HepG2 (cell line): ENCODE measurements at regions not wholly inside any gene's neighbourhood (a gene's known extent, or its start where the extent isn't known, plus 50 kb on each side); places are given as distances from the start of the nearest gene placed in this dataset.

Source experiments
- ATAC-seq: fragments of 200-7000 bp; cut with Tn5 transposase; 3 replicates; pipeline ENCODE4 v1.9.1; 2020; ENCODE audit warnings: mild to moderate bottlenecking, moderate library complexity
- BruUV-seq: library from RNA; stranded (reverse); fragments of 400-500 nt; replicated peaks from 2 replicates; lab custom pipeline; 2021; lab: Mats Ljungman, UMichigan
- CTCF ChIA-PET: fragments of 300-600 bp; formaldehyde crosslinking; extraction: SDS; loops from one replicate; lab custom pipeline; 2021; ENCODE audit warnings: low total read pairs, inconsistent platforms, low intra/inter-chr PET ratio; lab: Yijun Ruan, JAX
- POLR2A ChIA-PET: fragments of 350-600 bp; sonication (Branson Sonifier 250); formaldehyde crosslinking; loops from one replicate; lab custom pipeline; 2020; ENCODE audit warnings: antibody characterized with exemption, inconsistent platforms; lab: Yijun Ruan, JAX
- DNase-seq: peaks from one replicate; pipeline ENCODE4 v3.0.0-alpha.2; 2015; ENCODE audit warnings: low spot score
- FAIRE-seq: peaks from 3 replicates; lab custom pipeline; 2011; peaks lifted over from hg19 to GRCh38; lab: Jason Lieb, UNC
- H2AFZ ChIP-seq: one replicate; pipeline ENCODE4 v1.6.1; 2011; ENCODE audit warnings: low read length, inconsistent platforms
- H3K27ac ChIP-seq: fragments of 300-600 bp; 3 replicates; pipeline ENCODE4 v1.8.0; 2011; ENCODE audit warnings: mixed run types, mild to moderate bottlenecking, mixed read lengths, low read length, inconsistent platforms; ENCODE audit not compliant: insufficient read depth; ENCODE audit errors: extremely low read length
- H3K27me3 ChIP-seq, 2 experiments: fragments of 200-600 bp in 1 of 2; 2 replicates in 1 of 2; 3 replicates in 1 of 2; pipeline versions ENCODE4 v1.6.0 to v1.8.0; 2011; ENCODE audit warnings: low read length in 2 of 2, mild to moderate bottlenecking in 2 of 2, moderate library complexity in 2 of 2, inconsistent platforms in 1 of 2; ENCODE audit not compliant: insufficient read depth in 2 of 2, control insufficient read depth in 1 of 2
- H3K36me3 ChIP-seq, 2 experiments: fragments of 200-600 bp in 1 of 2; replicated peaks in 1 of 2; 2 replicates in 1 of 2; 3 replicates in 1 of 2; pipeline versions ENCODE4 v1.5.1 to v1.8.0; 2011; ENCODE audit warnings: low read length in 2 of 2, inconsistent platforms in 1 of 2; ENCODE audit not compliant: insufficient read depth in 2 of 2, control insufficient read depth in 1 of 2
- H3K4me1 ChIP-seq: 2 replicates; pipeline ENCODE4 v1.5.1; 2012; ENCODE audit warnings: low read length, inconsistent platforms; ENCODE audit not compliant: insufficient read depth
- H3K4me2 ChIP-seq: 2 replicates; pipeline ENCODE4 v1.6.0; 2011; ENCODE audit warnings: low read depth, low read length, inconsistent platforms
- H3K4me3 ChIP-seq, 3 experiments: fragments of 200-600 bp in 1 of 3; sonication (generic), shearing (Covaris generic) in 1 of 3; replicated peaks in 1 of 3; 2 replicates each; pipeline ENCODE4 v1.5.1; 2011 to 2016; ENCODE audit warnings: low read length in 3 of 3, inconsistent platforms in 2 of 3, low read depth in 2 of 3, mild to moderate bottlenecking in 2 of 3, control low read depth in 1 of 3, mixed read lengths in 1 of 3; ENCODE audit not compliant: insufficient read depth in 1 of 3
- H3K79me2 ChIP-seq: one replicate; pipeline ENCODE4 v1.6.1; 2011; ENCODE audit warnings: low read length, inconsistent platforms; ENCODE audit not compliant: insufficient read depth
- H3K9ac ChIP-seq: 2 replicates; pipeline ENCODE4 v1.6.0; 2011; ENCODE audit warnings: mild to moderate bottlenecking, low read depth, low read length, inconsistent platforms; ENCODE audit not compliant: insufficient read depth
- H3K9me3 ChIP-seq: 2 replicates; pipeline ENCODE4 v1.5.1; 2012; ENCODE audit warnings: mild to moderate bottlenecking, low read length
- H4K20me1 ChIP-seq: 2 replicates; pipeline ENCODE4 v1.6.0; 2011; ENCODE audit warnings: inconsistent platforms, mild to moderate bottlenecking, low read length, moderate library complexity; ENCODE audit not compliant: insufficient read depth
- ESRRA ChIP-seq: sonication (generic); formaldehyde crosslinking; IDR thresholded peaks from 2 replicates; pipeline ENCODE4 v1.5.1; 2020; ENCODE audit warnings: mild to moderate bottlenecking, low read depth, missing genetic modification reagents
- FOXO1 ChIP-seq: sonication (generic); formaldehyde crosslinking; IDR thresholded peaks from 2 replicates; pipeline ENCODE4 v1.4.0; 2020; ENCODE audit warnings: missing genetic modification reagents
- HDAC2 ChIP-seq: sonication (generic); formaldehyde crosslinking; IDR thresholded peaks from 2 replicates; pipeline ENCODE4 v1.4.0; 2020; ENCODE audit warnings: missing genetic modification reagents
- KDM6A ChIP-seq: IDR thresholded peaks from 2 replicates; pipeline ENCODE4 v1.6.1; 2016; ENCODE audit warnings: low read depth
- MEF2D ChIP-seq: sonication (generic); formaldehyde crosslinking; IDR thresholded peaks from 2 replicates; pipeline ENCODE4 v1.5.1; 2020; ENCODE audit warnings: mild to moderate bottlenecking, missing genetic modification reagents
- MIER3 ChIP-seq: IDR thresholded peaks from 2 replicates; pipeline ENCODE4 v1.6.1; 2016; ENCODE audit warnings: missing compliant biosample characterization, borderline replicate concordance
- MIXL1 ChIP-seq: IDR thresholded peaks from 2 replicates; pipeline ENCODE4 v1.6.1; 2016
- PLRG1 ChIP-seq: fragments of 450-650 bp; conservative IDR thresholded peaks from 2 replicates; pipeline ENCODE4 v1.6.1; 2016
- POLR2AphosphoS5 ChIP-seq: IDR thresholded peaks from 2 replicates; pipeline ENCODE4 v1.6.1; 2012; ENCODE audit warnings: low read depth, low read length
- PRPF4 ChIP-seq: fragments of 200-400 bp; formaldehyde crosslinking; IDR thresholded peaks from 2 replicates; pipeline ENCODE4 v1.6.1; 2016; ENCODE audit warnings: low read length, low read depth; ENCODE audit not compliant: poor library complexity, severe bottlenecking
- RAD21 ChIP-seq: fragments of 450-650 bp; formaldehyde crosslinking; IDR thresholded peaks from 2 replicates; pipeline ENCODE4 v1.5.0; 2020; ENCODE audit warnings: mild to moderate bottlenecking
- REPIN1 ChIP-seq: sonication (generic); formaldehyde crosslinking; IDR thresholded peaks from 2 replicates; pipeline ENCODE4 v1.8.0; 2022; ENCODE audit warnings: missing genetic modification reagents, low read depth, mild to moderate bottlenecking, borderline replicate concordance
- SMAD3 ChIP-seq: sonication (generic); formaldehyde crosslinking; IDR thresholded peaks from 2 replicates; pipeline ENCODE4 v1.4.0; 2020; ENCODE audit warnings: missing genetic modification reagents
- SMYD3 ChIP-seq: sonication (generic); formaldehyde crosslinking; IDR thresholded peaks from 2 replicates; pipeline ENCODE4 v1.8.1; 2023; ENCODE audit warnings: mild to moderate bottlenecking, missing genetic modification reagents
- SRSF1 ChIP-seq: fragments of 200-400 bp; formaldehyde crosslinking; optimal IDR thresholded peaks from 2 replicates; pipeline ENCODE3; 2017; ENCODE audit warnings: mild to moderate bottlenecking, low read depth, low read length, moderate library complexity
- SRY ChIP-seq: sonication (generic); formaldehyde crosslinking; IDR thresholded peaks from 2 replicates; pipeline ENCODE4 v1.8.0; 2022; ENCODE audit warnings: mild to moderate bottlenecking, missing genetic modification reagents
- SUZ12 ChIP-seq: fragments of 150-350 bp; IDR thresholded peaks from 2 replicates; pipeline ENCODE4 v1.6.1; 2014; ENCODE audit warnings: low read depth, low read length
- TEAD3 ChIP-seq: optimal IDR thresholded peaks from 2 replicates; pipeline ENCODE3; 2016; ENCODE audit warnings: borderline replicate concordance
- TERF1 ChIP-seq: sonication (generic); formaldehyde crosslinking; IDR thresholded peaks from 2 replicates; pipeline ENCODE4 v1.8.0; 2022; ENCODE audit warnings: mild to moderate bottlenecking, missing genetic modification reagents, moderate library complexity
- ZBTB42 ChIP-seq: sonication (generic); formaldehyde crosslinking; IDR thresholded peaks from 2 replicates; pipeline ENCODE4 v1.5.0; 2020; ENCODE audit warnings: mild to moderate bottlenecking, missing genetic modification reagents
- ZFP37 ChIP-seq: sonication (generic); formaldehyde crosslinking; IDR thresholded peaks from 2 replicates; pipeline ENCODE4 v1.4.0; 2020; ENCODE audit warnings: missing genetic modification reagents, borderline replicate concordance
- ZNF225 ChIP-seq: sonication (generic); formaldehyde crosslinking; IDR thresholded peaks from 2 replicates; pipeline ENCODE4 v1.4.0; 2020; ENCODE audit warnings: mild to moderate bottlenecking, missing genetic modification reagents
- ZNF34 ChIP-seq: sonication (generic); formaldehyde crosslinking; IDR thresholded peaks from 2 replicates; pipeline ENCODE4 v1.4.0; 2020; ENCODE audit warnings: mild to moderate bottlenecking, missing genetic modification reagents, borderline replicate concordance
- ZNF556 ChIP-seq: sonication (generic); formaldehyde crosslinking; IDR thresholded peaks from 2 replicates; pipeline ENCODE4 v1.4.0; 2020; ENCODE audit warnings: mild to moderate bottlenecking, missing genetic modification reagents, borderline replicate concordance
- ZNF615 ChIP-seq: sonication (generic); formaldehyde crosslinking; IDR thresholded peaks from 2 replicates; pipeline ENCODE4 v1.5.0; 2020; ENCODE audit warnings: mild to moderate bottlenecking, missing genetic modification reagents, borderline replicate concordance
- ZSCAN12 ChIP-seq: sonication (generic); formaldehyde crosslinking; IDR thresholded peaks from 2 replicates; pipeline ENCODE4 v1.9.0; 2021; ENCODE audit warnings: mild to moderate bottlenecking, missing genetic modification reagents
- WGBS: methylation state at CpG from one replicate; pipeline ENCODE4 v1.1.6; 2017; ENCODE audit warnings: low lambda C conversion rate; 5-methylcytosine and 5-hydroxymethylcytosine counted together
- in situ Hi-C: cut with HindIII; loops from 2 replicates; pipeline ENCODE4 v1.10.0; 2017; ENCODE audit warnings: low pct_unique_long_range_greater_than_20kb; ENCODE audit not compliant: extremely low pct_ligation_motif_present
- intact Hi-C: fragments of 100-400 bp; cut with micrococcal nuclease; formaldehyde crosslinking; loops from one replicate; pipeline ENCODE4 v1.10.0; 2022; ENCODE audit not compliant: unreplicated experiment
- TF ChIP-seq, protein P1 (sequence below): sonication (generic); formaldehyde crosslinking; IDR thresholded peaks from 2 replicates; pipeline ENCODE4 v1.4.0; 2020; ENCODE audit warnings: missing genetic modification reagents; ENCODE audit errors: not compliant biosample characterization
- TF ChIP-seq, protein P2 (sequence below): IDR thresholded peaks from 2 replicates; pipeline ENCODE4 v1.6.1; 2016; ENCODE audit warnings: mild to moderate bottlenecking, missing biosample characterization, missing genetic modification reagents

DNA sequence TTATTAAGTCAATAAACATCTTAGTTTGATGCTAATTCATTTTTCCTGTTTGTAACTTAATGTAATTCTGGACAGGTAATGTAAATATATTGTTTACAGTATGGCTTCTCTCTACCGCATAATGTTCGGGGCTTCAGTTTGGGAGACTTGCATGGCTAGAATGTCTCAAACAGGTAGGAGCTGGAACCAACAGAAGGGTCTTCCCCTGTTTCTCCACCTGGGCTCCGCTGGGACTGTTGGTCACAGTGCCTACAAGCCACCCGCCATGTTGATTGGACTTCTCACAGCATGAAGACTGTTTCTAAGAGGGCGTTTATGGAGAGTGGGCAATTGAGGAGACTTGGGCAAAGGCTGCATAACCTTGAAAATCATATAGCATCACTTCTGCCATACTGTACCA, 148.6 kb downstream of the UFM1 start (continued):
- TF ChIP-seq KDM6A (CRISPR knock-in tag) (no peak), SRY (no peak), ZNF556 (no peak), SMYD3 (no peak), POLR2AphosphoS5 (no peak), SMAD3 (no peak), TERF1 (no peak), MIXL1 (CRISPR knock-in tag) (no peak), ZNF225 (CRISPR knock-in tag) (no peak), PLRG1 (no peak), ZSCAN12 (CRISPR knock-in tag) (no peak), FOXO1 (CRISPR knock-in tag) (no peak)
- TF ChIP-seq, protein P1, sequence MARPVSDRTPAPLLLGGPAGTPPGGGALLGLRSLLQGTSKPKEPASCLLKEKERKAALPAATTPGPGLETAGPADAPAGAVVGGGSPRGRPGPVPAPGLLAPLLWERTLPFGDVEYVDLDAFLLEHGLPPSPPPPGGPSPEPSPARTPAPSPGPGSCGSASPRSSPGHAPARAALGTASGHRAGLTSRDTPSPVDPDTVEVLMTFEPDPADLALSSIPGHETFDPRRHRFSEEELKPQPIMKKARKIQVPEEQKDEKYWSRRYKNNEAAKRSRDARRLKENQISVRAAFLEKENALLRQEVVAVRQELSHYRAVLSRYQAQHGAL (CRISPR knock-in tag), result no peak

DNA sequence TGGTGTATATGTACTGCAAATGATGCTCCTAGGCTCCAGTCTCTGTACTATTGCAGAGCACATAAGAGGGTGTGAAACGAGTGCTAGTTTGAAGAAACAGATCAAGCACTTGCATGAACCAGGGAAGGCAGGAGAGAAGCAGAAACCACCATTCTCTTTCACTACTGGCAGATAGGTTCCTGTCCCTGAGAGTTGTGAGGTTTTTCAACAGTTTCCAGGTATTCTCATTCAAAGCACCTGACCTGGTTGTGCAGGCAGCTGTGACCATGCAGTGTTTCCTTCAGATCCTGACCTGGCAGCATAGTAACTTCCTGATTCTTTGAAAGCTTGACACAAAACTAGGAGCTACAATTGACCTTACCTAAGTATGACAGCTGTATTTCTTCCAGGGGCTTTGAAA, 164.9 kb downstream of the UFM1 start:
- no peak overlapping the region for H2AFZ ChIP-seq
- intact Hi-C loops, result no loop called here
- no peak overlapping the region for H3K27ac ChIP-seq
- ATAC-seq (no peak), FAIRE-seq (no peak), DNase-seq (no peak)
- H3K9me3 ChIP-seq, result no peaks in the 10 kb centered on the region
- no TSS peak for BruUV-seq
- H3K36me3 ChIP-seq, result no peaks in the 10 kb centered on the region
- no peak overlapping the region for H3K9ac ChIP-seq
- H3K27me3 ChIP-seq, result no peaks in the 10 kb centered on the region; a peak in 1 of 5 replicates
- H3K4me3 ChIP-seq, result no peak overlapping the region
- ChIA-PET CTCF (no interaction called here), POLR2A (no interaction called here)
- no peak overlapping the region for H3K4me2 ChIP-seq
- 0% methylated on average over 1 of the region's 1 CpG for WGBS
- H4K20me1 ChIP-seq, result no peaks in the 10 kb centered on the region
- in situ Hi-C loops, result no loop called here
- H3K4me1 ChIP-seq, result no peaks in the 10 kb centered on the region
- H3K79me2 ChIP-seq, result no peaks in the 10 kb centered on the region
- TF ChIP-seq ZBTB42 (CRISPR knock-in tag) (no peak), ZNF615 (CRISPR knock-in tag) (no peak), MEF2D (CRISPR knock-in tag) (no peak), ZNF34 (no peak), SUZ12 (no peak), PRPF4 (no peak), ZFP37 (CRISPR knock-in tag) (no peak), RAD21 (CRISPR knock-in tag) (no peak), ESRRA (CRISPR knock-in tag) (no peak), HDAC2 (CRISPR knock-in tag) (no peak), MIER3 (CRISPR knock-in tag) (no peak), REPIN1 (CRISPR knock-in tag) (no peak), TEAD3 (CRISPR knock-in tag) (no peak), SRSF1 (no peak)
- TF ChIP-seq, protein P2, sequence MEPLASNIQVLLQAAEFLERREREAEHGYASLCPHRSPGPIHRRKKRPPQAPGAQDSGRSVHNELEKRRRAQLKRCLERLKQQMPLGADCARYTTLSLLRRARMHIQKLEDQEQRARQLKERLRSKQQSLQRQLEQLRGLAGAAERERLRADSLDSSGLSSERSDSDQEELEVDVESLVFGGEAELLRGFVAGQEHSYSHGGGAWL (CRISPR knock-in tag), result no peak
